Neutrophil (primary cell): ENCODE measurements at regions not wholly inside any gene's neighbourhood (a gene's known extent, or its start where the extent isn't known, plus 50 kb on each side); places are given as distances from the start of the nearest gene placed in this dataset.

Experiments
- H3K27ac ChIP-seq: fragments of 200-600 bp; sonication (generic); 2 replicates; pipeline ENCODE4 v1.5.1; 2016; ENCODE audit warnings: mild to moderate bottlenecking, moderate library complexity
- H3K27me3 ChIP-seq: fragments of 200-600 bp; sonication (generic); 2 replicates; pipeline ENCODE4 v1.6.0; 2016; ENCODE audit warnings: mild to moderate bottlenecking
- H3K36me3 ChIP-seq: fragments of 200-600 bp; sonication (generic); 2 replicates; pipeline ENCODE4 v1.5.1; 2017
- H3K4me1 ChIP-seq, 2 experiments: fragments of 200-600 bp in 1 of 2; sonication (generic) in 1 of 2; 1 replicate in 1 of 2; 2 replicates in 1 of 2; pipeline versions ENCODE4 v1.5.1 to v1.6.1; 2013 to 2016; ENCODE audit warnings: low read depth in 1 of 2, low read length in 1 of 2, mild to moderate bottlenecking in 1 of 2, moderate library complexity in 1 of 2; ENCODE audit not compliant: control insufficient read depth in 1 of 2, insufficient read depth in 1 of 2
- H3K4me3 ChIP-seq, 2 experiments: fragments of 200-600 bp in 1 of 2; sonication (generic) in 1 of 2; 1 replicate in 1 of 2; 2 replicates in 1 of 2; pipeline ENCODE4 v1.5.1; 2013 to 2016; ENCODE audit warnings: low read depth in 1 of 2, low read length in 1 of 2, mild to moderate bottlenecking in 1 of 2, moderate library complexity in 1 of 2
- H3K9me3 ChIP-seq: fragments of 200-600 bp; sonication (generic); 2 replicates; pipeline ENCODE4 v1.5.1; 2016
- TF ChIP-seq, protein P1 (sequence below): fragments of 200-600 bp; sonication (generic); IDR thresholded peaks from 2 replicates; pipeline ENCODE4 v1.5.1; 2016; ENCODE audit warnings: antibody characterized with exemption

DNA sequence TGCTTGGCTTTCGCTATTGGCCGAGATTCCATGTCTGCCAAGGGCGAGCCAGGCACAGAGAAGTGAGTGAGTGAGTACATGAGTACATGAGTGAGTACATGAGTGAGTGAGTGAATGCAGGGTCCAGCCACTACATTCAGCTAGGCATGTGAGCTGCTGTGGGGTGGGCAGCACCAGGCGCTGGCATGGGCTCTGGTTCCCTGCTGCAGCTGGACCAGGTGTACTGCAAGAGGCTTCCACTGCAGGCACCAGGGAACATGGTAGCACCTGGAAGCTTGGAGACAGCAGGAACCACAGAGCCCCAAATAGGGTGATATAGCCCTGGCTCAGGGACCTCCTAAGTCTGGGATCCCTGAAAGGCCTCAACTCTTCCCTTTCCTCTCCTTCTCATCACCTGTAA lies 330.2 kb downstream of the USP25 start:
- H3K27ac ChIP-seq = no peak overlapping the region
- H3K9me3 ChIP-seq = no peaks in the 10 kb centered on the region
- TF ChIP-seq, protein P1, sequence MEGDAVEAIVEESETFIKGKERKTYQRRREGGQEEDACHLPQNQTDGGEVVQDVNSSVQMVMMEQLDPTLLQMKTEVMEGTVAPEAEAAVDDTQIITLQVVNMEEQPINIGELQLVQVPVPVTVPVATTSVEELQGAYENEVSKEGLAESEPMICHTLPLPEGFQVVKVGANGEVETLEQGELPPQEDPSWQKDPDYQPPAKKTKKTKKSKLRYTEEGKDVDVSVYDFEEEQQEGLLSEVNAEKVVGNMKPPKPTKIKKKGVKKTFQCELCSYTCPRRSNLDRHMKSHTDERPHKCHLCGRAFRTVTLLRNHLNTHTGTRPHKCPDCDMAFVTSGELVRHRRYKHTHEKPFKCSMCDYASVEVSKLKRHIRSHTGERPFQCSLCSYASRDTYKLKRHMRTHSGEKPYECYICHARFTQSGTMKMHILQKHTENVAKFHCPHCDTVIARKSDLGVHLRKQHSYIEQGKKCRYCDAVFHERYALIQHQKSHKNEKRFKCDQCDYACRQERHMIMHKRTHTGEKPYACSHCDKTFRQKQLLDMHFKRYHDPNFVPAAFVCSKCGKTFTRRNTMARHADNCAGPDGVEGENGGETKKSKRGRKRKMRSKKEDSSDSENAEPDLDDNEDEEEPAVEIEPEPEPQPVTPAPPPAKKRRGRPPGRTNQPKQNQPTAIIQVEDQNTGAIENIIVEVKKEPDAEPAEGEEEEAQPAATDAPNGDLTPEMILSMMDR = no peak
- no peaks in the 10 kb centered on the region for H3K4me1 ChIP-seq
- H3K4me3 ChIP-seq = no peak overlapping the region
- H3K27me3 ChIP-seq = no peaks in the 10 kb centered on the region
- H3K36me3 ChIP-seq = no peaks in the 10 kb centered on the region

DNA sequence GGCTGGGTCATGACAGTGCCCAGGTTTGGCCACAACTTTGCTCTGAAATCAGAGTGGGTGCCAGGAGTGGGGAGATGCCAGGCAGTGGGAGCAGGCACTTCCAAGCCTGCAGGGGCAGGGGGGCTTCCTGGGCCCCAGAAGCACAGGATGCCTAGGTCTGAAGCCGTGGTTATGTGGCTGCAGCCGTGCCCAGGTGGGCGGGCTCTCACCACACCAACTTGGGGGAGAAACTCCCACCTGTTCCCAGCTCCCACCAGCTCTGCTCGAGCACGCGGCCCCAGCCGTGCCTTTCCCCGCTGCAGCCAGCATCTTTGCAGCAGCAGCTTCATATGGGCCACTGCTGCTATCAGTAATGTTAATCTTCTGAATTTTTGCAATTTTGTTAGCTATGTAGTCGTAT lies 331.4 kb downstream of the USP25 start:
- Histone ChIP-seq H3K27me3 (no peaks in the 10 kb centered on the region), H3K4me1 (no peaks in the 10 kb centered on the region), H3K9me3 (no peaks in the 10 kb centered on the region), H3K36me3 (no peaks in the 10 kb centered on the region), H3K4me3 (no peak overlapping the region), H3K27ac (no peak overlapping the region)
- TF ChIP-seq, protein P1 = no peak

DNA sequence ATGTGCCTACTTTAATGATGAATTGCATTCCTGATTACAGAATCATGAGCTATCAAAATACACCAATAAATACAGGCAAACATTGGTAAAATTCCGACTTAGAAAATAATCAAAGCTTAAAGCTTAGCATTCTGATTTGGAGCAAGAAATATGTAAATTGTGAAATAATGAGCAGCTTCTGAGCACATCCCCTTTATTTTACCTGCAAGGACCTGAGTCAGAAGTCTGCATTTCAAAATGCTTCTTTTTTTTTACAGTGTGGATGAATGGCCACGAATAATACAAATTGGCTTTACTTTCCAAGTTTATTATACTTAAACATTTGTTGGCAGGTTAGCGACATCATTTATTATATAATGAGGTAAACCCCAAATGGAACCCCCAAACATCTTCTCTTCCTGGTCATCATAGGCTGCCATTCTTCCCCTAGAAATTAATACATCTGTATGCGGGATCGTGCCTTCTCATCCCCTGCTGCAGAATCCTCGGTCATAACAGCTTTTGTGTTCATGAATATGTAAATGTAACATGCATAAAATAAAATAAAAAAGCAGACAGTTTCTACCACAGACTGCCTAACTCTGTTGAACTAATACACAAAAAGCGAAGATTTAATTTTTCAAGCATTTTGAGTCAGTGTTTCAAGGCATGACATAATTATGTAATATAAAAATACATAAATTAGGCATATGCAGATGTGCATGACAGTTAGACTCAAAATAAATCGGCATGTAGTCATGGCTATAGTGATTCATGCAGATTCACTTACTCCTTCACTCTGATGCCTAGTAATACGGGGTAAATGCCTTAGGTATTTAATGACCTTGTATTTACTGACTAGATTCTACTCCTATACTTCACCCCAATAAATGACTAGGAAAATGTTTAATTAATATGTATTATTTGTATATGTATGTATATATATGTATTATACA lies 339.7 kb downstream of the USP25 start:
- no peak overlapping the region for H3K27ac ChIP-seq
- no peaks in the 10 kb centered on the region for H3K9me3 ChIP-seq
- H3K27me3 ChIP-seq = no peaks in the 10 kb centered on the region
- H3K4me1 ChIP-seq = no peaks in the 10 kb centered on the region
- TF ChIP-seq, protein P1 = no peak
- no peak overlapping the region for H3K4me3 ChIP-seq
- no peaks in the 10 kb centered on the region for H3K36me3 ChIP-seq

DNA sequence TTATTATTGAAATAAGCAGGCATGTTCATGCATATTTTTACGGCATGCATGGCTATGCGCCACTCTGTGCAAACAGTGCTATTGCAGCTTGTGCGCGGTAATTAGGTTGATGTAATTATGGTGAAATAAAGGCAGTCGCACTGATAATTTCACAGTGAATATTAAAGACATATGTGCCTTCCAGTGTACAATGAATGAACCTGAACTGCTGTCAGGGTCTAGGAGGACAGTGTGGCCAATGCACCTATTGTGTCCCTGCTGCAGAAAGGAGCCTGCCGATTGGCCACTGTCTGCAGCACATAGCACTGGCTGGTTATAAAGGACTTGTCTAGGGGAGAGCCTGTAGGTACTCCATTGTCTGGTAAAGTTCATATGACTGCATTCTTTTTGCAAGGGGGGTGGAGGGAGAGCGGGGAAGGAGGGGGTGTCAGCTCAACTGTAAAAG lies 340.4 kb downstream of the USP25 start:
- TF ChIP-seq, protein P1 = no peak
- no peak overlapping the region for H3K4me3 ChIP-seq
- H3K4me1 ChIP-seq = no peaks in the 10 kb centered on the region
- H3K36me3 ChIP-seq = no peaks in the 10 kb centered on the region
- no peaks in the 10 kb centered on the region for H3K27me3 ChIP-seq
- H3K27ac ChIP-seq = no peak overlapping the region
- no peaks in the 10 kb centered on the region for H3K9me3 ChIP-seq

DNA sequence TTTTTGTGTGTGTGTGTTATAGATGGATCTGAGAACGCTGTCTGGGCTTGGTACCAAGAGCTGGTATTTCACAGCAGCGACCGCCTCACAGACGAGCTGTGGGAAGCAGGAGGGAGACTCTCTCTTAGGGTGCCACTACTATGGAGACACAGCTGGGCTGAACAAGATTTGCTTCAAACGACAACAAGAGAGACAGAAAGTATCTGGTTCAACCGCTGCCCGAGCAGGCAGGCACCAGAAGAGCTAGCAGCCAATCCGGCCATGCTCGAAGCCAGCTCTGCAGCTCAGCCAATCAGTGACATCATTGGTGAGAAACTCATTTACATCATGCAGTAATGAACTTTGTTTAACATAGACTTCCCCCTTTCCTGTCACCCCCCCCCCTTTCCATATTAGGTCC lies 341.3 kb downstream of the USP25 start:
- no peak overlapping the region for H3K4me3 ChIP-seq
- TF ChIP-seq, protein P1 = no peak
- H3K4me1 ChIP-seq = no peaks in the 10 kb centered on the region
- H3K27ac ChIP-seq = no peak overlapping the region
- H3K9me3 ChIP-seq = no peaks in the 10 kb centered on the region
- H3K36me3 ChIP-seq = no peaks in the 10 kb centered on the region
- no peaks in the 10 kb centered on the region for H3K27me3 ChIP-seq
